ENCODE measurements at regions not wholly inside any gene's neighbourhood (a gene's known extent, or its start where the extent isn't known, plus 50 kb on each side); places are given as distances from the start of the nearest gene placed in this dataset.

GRCh38 chr6:137653706-137654059 is 159.5 kb upstream of the OLIG3 start:
- TF ChIP-seq POLR2A (IDR thresholded peaks at IDR 0.05) = no peak
- TF ChIP-seq, protein P1, sequence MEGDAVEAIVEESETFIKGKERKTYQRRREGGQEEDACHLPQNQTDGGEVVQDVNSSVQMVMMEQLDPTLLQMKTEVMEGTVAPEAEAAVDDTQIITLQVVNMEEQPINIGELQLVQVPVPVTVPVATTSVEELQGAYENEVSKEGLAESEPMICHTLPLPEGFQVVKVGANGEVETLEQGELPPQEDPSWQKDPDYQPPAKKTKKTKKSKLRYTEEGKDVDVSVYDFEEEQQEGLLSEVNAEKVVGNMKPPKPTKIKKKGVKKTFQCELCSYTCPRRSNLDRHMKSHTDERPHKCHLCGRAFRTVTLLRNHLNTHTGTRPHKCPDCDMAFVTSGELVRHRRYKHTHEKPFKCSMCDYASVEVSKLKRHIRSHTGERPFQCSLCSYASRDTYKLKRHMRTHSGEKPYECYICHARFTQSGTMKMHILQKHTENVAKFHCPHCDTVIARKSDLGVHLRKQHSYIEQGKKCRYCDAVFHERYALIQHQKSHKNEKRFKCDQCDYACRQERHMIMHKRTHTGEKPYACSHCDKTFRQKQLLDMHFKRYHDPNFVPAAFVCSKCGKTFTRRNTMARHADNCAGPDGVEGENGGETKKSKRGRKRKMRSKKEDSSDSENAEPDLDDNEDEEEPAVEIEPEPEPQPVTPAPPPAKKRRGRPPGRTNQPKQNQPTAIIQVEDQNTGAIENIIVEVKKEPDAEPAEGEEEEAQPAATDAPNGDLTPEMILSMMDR (IDR thresholded peaks at IDR 0.05) = no peak

All from heart left ventricle (tissue), 13 donors.